HepG2 (cell line): ENCODE measurements at regions not wholly inside any gene's neighbourhood (a gene's known extent, or its start where the extent isn't known, plus 50 kb on each side); places are given as distances from the start of the nearest gene placed in this dataset.

Source experiments
- ATAC-seq: fragments of 200-7000 bp; cut with Tn5 transposase; 3 replicates; pipeline ENCODE4 v1.9.1; 2020; ENCODE audit warnings: mild to moderate bottlenecking, moderate library complexity
- BruUV-seq: library from RNA; stranded (reverse); fragments of 400-500 nt; replicated peaks from 2 replicates; lab custom pipeline; 2021; lab: Mats Ljungman, UMichigan
- CTCF ChIA-PET: fragments of 300-600 bp; formaldehyde crosslinking; extraction: SDS; loops from one replicate; lab custom pipeline; 2021; ENCODE audit warnings: low total read pairs, inconsistent platforms, low intra/inter-chr PET ratio; lab: Yijun Ruan, JAX
- POLR2A ChIA-PET: fragments of 350-600 bp; sonication (Branson Sonifier 250); formaldehyde crosslinking; loops from one replicate; lab custom pipeline; 2020; ENCODE audit warnings: antibody characterized with exemption, inconsistent platforms; lab: Yijun Ruan, JAX
- DNase-seq: peaks from one replicate; pipeline ENCODE4 v3.0.0-alpha.2; 2015; ENCODE audit warnings: low spot score
- FAIRE-seq: peaks from 3 replicates; lab custom pipeline; 2011; peaks lifted over from hg19 to GRCh38; lab: Jason Lieb, UNC
- H2AFZ ChIP-seq: one replicate; pipeline ENCODE4 v1.6.1; 2011; ENCODE audit warnings: low read length, inconsistent platforms
- H3K27ac ChIP-seq: fragments of 300-600 bp; 3 replicates; pipeline ENCODE4 v1.8.0; 2011; ENCODE audit warnings: mixed run types, mild to moderate bottlenecking, mixed read lengths, low read length, inconsistent platforms; ENCODE audit not compliant: insufficient read depth; ENCODE audit errors: extremely low read length
- H3K27me3 ChIP-seq, 2 experiments: fragments of 200-600 bp in 1 of 2; 2 replicates in 1 of 2; 3 replicates in 1 of 2; pipeline versions ENCODE4 v1.6.0 to v1.8.0; 2011; ENCODE audit warnings: low read length in 2 of 2, mild to moderate bottlenecking in 2 of 2, moderate library complexity in 2 of 2, inconsistent platforms in 1 of 2; ENCODE audit not compliant: insufficient read depth in 2 of 2, control insufficient read depth in 1 of 2
- H3K36me3 ChIP-seq, 2 experiments: fragments of 200-600 bp in 1 of 2; replicated peaks in 1 of 2; 2 replicates in 1 of 2; 3 replicates in 1 of 2; pipeline versions ENCODE4 v1.5.1 to v1.8.0; 2011; ENCODE audit warnings: low read length in 2 of 2, inconsistent platforms in 1 of 2; ENCODE audit not compliant: insufficient read depth in 2 of 2, control insufficient read depth in 1 of 2
- H3K4me1 ChIP-seq: 2 replicates; pipeline ENCODE4 v1.5.1; 2012; ENCODE audit warnings: low read length, inconsistent platforms; ENCODE audit not compliant: insufficient read depth
- H3K4me2 ChIP-seq: 2 replicates; pipeline ENCODE4 v1.6.0; 2011; ENCODE audit warnings: low read depth, low read length, inconsistent platforms
- H3K4me3 ChIP-seq, 3 experiments: fragments of 200-600 bp in 1 of 3; sonication (generic), shearing (Covaris generic) in 1 of 3; replicated peaks in 1 of 3; 2 replicates each; pipeline ENCODE4 v1.5.1; 2011 to 2016; ENCODE audit warnings: low read length in 3 of 3, inconsistent platforms in 2 of 3, low read depth in 2 of 3, mild to moderate bottlenecking in 2 of 3, control low read depth in 1 of 3, mixed read lengths in 1 of 3; ENCODE audit not compliant: insufficient read depth in 1 of 3
- H3K79me2 ChIP-seq: one replicate; pipeline ENCODE4 v1.6.1; 2011; ENCODE audit warnings: low read length, inconsistent platforms; ENCODE audit not compliant: insufficient read depth
- H3K9ac ChIP-seq: 2 replicates; pipeline ENCODE4 v1.6.0; 2011; ENCODE audit warnings: mild to moderate bottlenecking, low read depth, low read length, inconsistent platforms; ENCODE audit not compliant: insufficient read depth
- H3K9me3 ChIP-seq: 2 replicates; pipeline ENCODE4 v1.5.1; 2012; ENCODE audit warnings: mild to moderate bottlenecking, low read length
- H4K20me1 ChIP-seq: 2 replicates; pipeline ENCODE4 v1.6.0; 2011; ENCODE audit warnings: inconsistent platforms, mild to moderate bottlenecking, low read length, moderate library complexity; ENCODE audit not compliant: insufficient read depth
- BRCA1 ChIP-seq: sonication (generic); formaldehyde crosslinking; IDR thresholded peaks from 2 replicates; pipeline ENCODE4 v1.4.0; 2020; ENCODE audit warnings: missing genetic modification reagents
- CEBPB ChIP-seq: IDR thresholded peaks from 2 replicates; pipeline ENCODE4 v1.6.1; 2011; ENCODE audit warnings: low read depth, low read length, improper control_type of control experiment, borderline replicate concordance
- IRX3 ChIP-seq: sonication (generic); formaldehyde crosslinking; IDR thresholded peaks from 2 replicates; pipeline ENCODE4 v1.8.1; 2023; ENCODE audit warnings: mild to moderate bottlenecking, low read depth, missing genetic modification reagents, borderline replicate concordance
- MAFK ChIP-seq, 2 experiments: IDR thresholded peaks in 1 of 2; conservative IDR thresholded peaks in 1 of 2; 2 replicates each; pipeline ENCODE4 v1.6.1; 2011; ENCODE audit warnings: improper control_type of control experiment in 2 of 2, low read length in 2 of 2
- MBNL3 ChIP-seq: fragments of 250-450 bp; sonication (Bioruptor Pico); conservative IDR thresholded peaks from 2 replicates; pipeline ENCODE4 v1.8.0; 2022; ENCODE audit warnings: mild to moderate bottlenecking, inconsistent platforms
- NONO ChIP-seq, 2 experiments: fragments of 450-650 bp in 1 of 2; sonication (generic) in 1 of 2; formaldehyde crosslinking in 1 of 2; IDR thresholded peaks in 1 of 2; conservative IDR thresholded peaks in 1 of 2; 2 replicates each; pipeline versions ENCODE4 v1.6.1 to v1.8.0; 2017 to 2022; ENCODE audit warnings: mild to moderate bottlenecking in 1 of 2, missing genetic modification reagents in 1 of 2, moderate library complexity in 1 of 2
- PLRG1 ChIP-seq: fragments of 450-650 bp; conservative IDR thresholded peaks from 2 replicates; pipeline ENCODE4 v1.6.1; 2016
- SMAD1 ChIP-seq: sonication (generic); formaldehyde crosslinking; IDR thresholded peaks from 2 replicates; pipeline ENCODE4 v1.4.0; 2020; ENCODE audit warnings: missing genetic modification reagents, low read depth, mild to moderate bottlenecking, borderline replicate concordance
- ZNF101 ChIP-seq: sonication (generic); formaldehyde crosslinking; IDR thresholded peaks from 2 replicates; pipeline ENCODE4 v1.4.0; 2020; ENCODE audit warnings: mild to moderate bottlenecking, low read depth, missing genetic modification reagents, borderline replicate concordance
- ZNF121 ChIP-seq: sonication (generic); formaldehyde crosslinking; IDR thresholded peaks from 2 replicates; pipeline ENCODE4 v1.5.0; 2020; ENCODE audit warnings: mild to moderate bottlenecking, missing genetic modification reagents
- ZNF530 ChIP-seq: sonication (generic); formaldehyde crosslinking; IDR thresholded peaks from 2 replicates; pipeline ENCODE4 v1.5.0; 2020; ENCODE audit warnings: low read depth, mild to moderate bottlenecking, missing genetic modification reagents
- ZNF607 ChIP-seq: sonication (generic); formaldehyde crosslinking; IDR thresholded peaks from 2 replicates; pipeline ENCODE4 v1.5.1; 2020; ENCODE audit warnings: missing genetic modification reagents, mild to moderate bottlenecking, borderline replicate concordance
- ZNF782 ChIP-seq: sonication (generic); formaldehyde crosslinking; IDR thresholded peaks from 2 replicates; pipeline ENCODE4 v1.4.0; 2020; ENCODE audit warnings: missing genetic modification reagents, mild to moderate bottlenecking, borderline replicate concordance
- ZNF879 ChIP-seq: sonication (generic); formaldehyde crosslinking; IDR thresholded peaks from 2 replicates; pipeline ENCODE4 v1.8.1; 2023; ENCODE audit warnings: missing genetic modification reagents
- ZSCAN9 ChIP-seq: IDR thresholded peaks from 2 replicates; pipeline ENCODE4 v1.6.1; 2016; ENCODE audit warnings: borderline replicate concordance
- WGBS: methylation state at CpG from one replicate; pipeline ENCODE4 v1.1.6; 2017; ENCODE audit warnings: low lambda C conversion rate; 5-methylcytosine and 5-hydroxymethylcytosine counted together
- in situ Hi-C: cut with HindIII; loops from 2 replicates; pipeline ENCODE4 v1.10.0; 2017; ENCODE audit warnings: low pct_unique_long_range_greater_than_20kb; ENCODE audit not compliant: extremely low pct_ligation_motif_present
- intact Hi-C: fragments of 100-400 bp; cut with micrococcal nuclease; formaldehyde crosslinking; loops from one replicate; pipeline ENCODE4 v1.10.0; 2022; ENCODE audit not compliant: unreplicated experiment
- TF ChIP-seq, protein P1 (sequence below): sonication (generic); formaldehyde crosslinking; IDR thresholded peaks from 2 replicates; pipeline ENCODE4 v1.5.1; 2020; ENCODE audit warnings: missing genetic modification reagents, mild to moderate bottlenecking, borderline replicate concordance
- TF ChIP-seq, protein P2 (sequence below): sonication (generic); formaldehyde crosslinking; conservative IDR thresholded peaks from 2 replicates; pipeline ENCODE4 v1.8.0; 2022; ENCODE audit warnings: missing genetic modification reagents

DNA sequence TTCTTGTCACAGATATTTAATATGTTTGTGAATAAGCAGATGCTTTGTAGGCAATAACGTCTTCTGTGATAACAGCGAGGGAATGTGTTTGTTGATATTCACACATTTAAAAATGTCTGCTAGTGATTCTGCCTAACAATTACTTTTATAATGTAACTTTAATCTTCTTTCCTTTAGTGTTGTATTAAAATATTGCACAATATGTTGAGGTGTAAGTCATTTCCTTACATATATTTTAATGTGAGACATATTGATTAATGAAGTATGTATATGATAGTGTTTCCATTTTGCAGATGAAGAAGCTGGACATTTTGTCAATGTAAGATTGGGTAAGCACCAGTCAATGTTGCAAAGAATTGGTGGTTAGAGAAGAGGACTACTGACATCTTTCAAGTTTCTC is 324.4 kb downstream of the SLITRK1 start:
- H3K4me2 ChIP-seq: no peak overlapping the region
- no TSS peak for BruUV-seq
- intact Hi-C loops (no loop called here), in situ Hi-C loops (no loop called here)
- H3K9me3 ChIP-seq: peaks cover 7% of the 10 kb centered on the region
- H3K4me1 ChIP-seq: no peaks in the 10 kb centered on the region
- H3K9ac ChIP-seq: no peak overlapping the region
- no peaks in the 10 kb centered on the region for H4K20me1 ChIP-seq
- no peaks in the 10 kb centered on the region; a peak in 1 of 5 replicates for H3K27me3 ChIP-seq
- no peaks in the 10 kb centered on the region for H3K79me2 ChIP-seq
- ATAC-seq: no peak
- POLR2A ChIA-PET: no interaction called here
- FAIRE-seq: no peak
- no peak overlapping the region for H2AFZ ChIP-seq
- H3K36me3 ChIP-seq: no peaks in the 10 kb centered on the region
- H3K27ac ChIP-seq: no peak overlapping the region
- no peak overlapping the region for H3K4me3 ChIP-seq
- TF ChIP-seq CEBPB (peak; percentile 17; the same call in 1 of the 2 replicates), SMAD1 (CRISPR knock-in tag) (no peak)
- CTCF ChIA-PET: no interaction called here
- whole genome bisulfite sequencing: 0% methylated on average over 2 of the region's 2 CpGs
- no peak for DNase-seq

DNA sequence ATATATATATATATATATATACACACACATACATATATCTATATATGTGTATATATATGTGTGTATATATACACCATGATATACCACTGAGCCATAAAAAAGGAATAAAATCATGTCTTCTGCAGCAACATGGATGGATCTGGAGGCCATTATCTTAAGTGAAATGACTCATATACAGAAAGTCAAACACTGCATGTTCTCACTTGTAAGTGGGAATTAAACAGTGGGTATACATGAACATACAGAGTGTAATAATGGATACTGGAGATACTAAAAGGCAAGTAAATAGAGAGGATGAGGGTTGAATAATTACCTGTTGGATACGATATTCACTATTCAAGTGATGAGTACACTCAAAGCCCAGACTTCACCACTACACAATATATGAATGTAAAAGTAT is 332.6 kb downstream of the SLITRK1 start:
- Histone ChIP-seq H3K4me2 (no peak overlapping the region), H3K27ac (no peak overlapping the region), H4K20me1 (no peaks in the 10 kb centered on the region), H3K4me1 (no peaks in the 10 kb centered on the region), H3K9me3 (peaks cover 10% of the 10 kb centered on the region), H2AFZ (no peak overlapping the region), H3K27me3 (no peaks in the 10 kb centered on the region), H3K36me3 (no peaks in the 10 kb centered on the region), H3K4me3 (no peak overlapping the region), H3K9ac (no peak overlapping the region), H3K79me2 (no peaks in the 10 kb centered on the region)
- ATAC-seq (no peak), FAIRE-seq (no peak), DNase-seq (no peak)
- ChIA-PET POLR2A (no interaction called here), CTCF (no interaction called here)
- BruUV-seq: no TSS peak
- 81% methylated on average over 1 of the region's 1 CpG for WGBS
- in situ Hi-C loops (no loop called here), intact Hi-C loops (no loop called here)
- TF ChIP-seq ZSCAN9 (no peak), ZNF879 (no peak), ZNF121 (no peak), MBNL3 (no peak), MAFK (conservative IDR thresholded peaks at IDR 0.05 in 1 of 2, IDR thresholded peaks at IDR 0.05 in 1 of 2; ENCODE audit: low read length in 2 of 2) (no peak), BRCA1 (CRISPR knock-in tag) (no peak), PLRG1 (no peak), ZNF607 (CRISPR knock-in tag) (no peak), ZNF101 (no peak), NONO (IDR thresholded peaks at IDR 0.05) (no peak), NONO (CRISPR knock-in tag; conservative IDR thresholded peaks at IDR 0.05) (no peak), ZNF530 (CRISPR knock-in tag) (no peak), ZNF782 (CRISPR knock-in tag) (no peak), IRX3 (CRISPR knock-in tag) (no peak)
- TF ChIP-seq, protein P1, sequence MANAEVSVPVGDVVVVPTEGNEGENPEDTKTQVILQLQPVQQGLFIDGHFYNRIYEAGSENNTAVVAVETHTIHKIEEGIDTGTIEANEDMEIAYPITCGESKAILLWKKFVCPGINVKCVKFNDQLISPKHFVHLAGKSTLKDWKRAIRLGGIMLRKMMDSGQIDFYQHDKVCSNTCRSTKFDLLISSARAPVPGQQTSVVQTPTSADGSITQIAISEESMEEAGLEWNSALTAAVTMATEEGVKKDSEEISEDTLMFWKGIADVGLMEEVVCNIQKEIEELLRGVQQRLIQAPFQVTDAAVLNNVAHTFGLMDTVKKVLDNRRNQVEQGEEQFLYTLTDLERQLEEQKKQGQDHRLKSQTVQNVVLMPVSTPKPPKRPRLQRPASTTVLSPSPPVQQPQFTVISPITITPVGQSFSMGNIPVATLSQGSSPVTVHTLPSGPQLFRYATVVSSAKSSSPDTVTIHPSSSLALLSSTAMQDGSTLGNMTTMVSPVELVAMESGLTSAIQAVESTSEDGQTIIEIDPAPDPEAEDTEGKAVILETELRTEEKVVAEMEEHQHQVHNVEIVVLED (CRISPR knock-in tag): no peak
- TF ChIP-seq, protein P2, sequence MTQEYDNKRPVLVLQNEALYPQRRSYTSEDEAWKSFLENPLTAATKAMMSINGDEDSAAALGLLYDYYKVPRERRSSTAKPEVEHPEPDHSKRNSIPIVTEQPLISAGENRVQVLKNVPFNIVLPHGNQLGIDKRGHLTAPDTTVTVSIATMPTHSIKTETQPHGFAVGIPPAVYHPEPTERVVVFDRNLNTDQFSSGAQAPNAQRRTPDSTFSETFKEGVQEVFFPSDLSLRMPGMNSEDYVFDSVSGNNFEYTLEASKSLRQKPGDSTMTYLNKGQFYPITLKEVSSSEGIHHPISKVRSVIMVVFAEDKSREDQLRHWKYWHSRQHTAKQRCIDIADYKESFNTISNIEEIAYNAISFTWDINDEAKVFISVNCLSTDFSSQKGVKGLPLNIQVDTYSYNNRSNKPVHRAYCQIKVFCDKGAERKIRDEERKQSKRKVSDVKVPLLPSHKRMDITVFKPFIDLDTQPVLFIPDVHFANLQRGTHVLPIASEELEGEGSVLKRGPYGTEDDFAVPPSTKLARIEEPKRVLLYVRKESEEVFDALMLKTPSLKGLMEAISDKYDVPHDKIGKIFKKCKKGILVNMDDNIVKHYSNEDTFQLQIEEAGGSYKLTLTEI (CRISPR knock-in tag): no peak
